SK-N-SH (cell line): ENCODE measurements at regions not wholly inside any gene's neighbourhood (a gene's known extent, or its start where the extent isn't known, plus 50 kb on each side); places are given as distances from the start of the nearest gene placed in this dataset.

Source experiments
- CTCF ChIP-seq: fragments of 200-600 bp; sonication (generic); IDR thresholded peaks from 2 replicates; pipeline ENCODE4 v1.6.1; 2017; ENCODE audit warnings: antibody characterized with exemption, mild to moderate bottlenecking, moderate library complexity
- EP300 ChIP-seq, 2 experiments: IDR thresholded peaks; 2 replicates each; pipeline versions ENCODE4 v1.4.0 to v1.6.1; 2012; ENCODE audit warnings: borderline replicate concordance in 1 of 2, low read depth in 1 of 2, low read length in 1 of 2
- EZH2phosphoT487 ChIP-seq: fragments of 200-600 bp; sonication (generic); IDR thresholded peaks from 2 replicates; pipeline ENCODE4 v1.6.1; 2017; ENCODE audit warnings: low read depth, mixed run types, mild to moderate bottlenecking, antibody characterized with exemption, moderate library complexity, borderline replicate concordance
- NFIC ChIP-seq: IDR thresholded peaks from 2 replicates; pipeline ENCODE4 v1.4.0; 2012; ENCODE audit warnings: borderline replicate concordance
- NRF1 ChIP-seq: IDR thresholded peaks from 2 replicates; pipeline ENCODE4 v1.6.1; 2012; ENCODE audit warnings: low read depth, mild to moderate bottlenecking, low read length
- POLR2AphosphoS5 ChIP-seq: IDR thresholded peaks from 2 replicates; pipeline ENCODE4 v1.6.1; 2012; ENCODE audit warnings: low read depth, low read length
- REST ChIP-seq: IDR thresholded peaks from 2 replicates; pipeline ENCODE4 v1.6.1; 2012; ENCODE audit warnings: mild to moderate bottlenecking, low read depth, low read length, moderate library complexity
- RXRA ChIP-seq: IDR thresholded peaks from 2 replicates; pipeline ENCODE4 v1.4.0; 2012; ENCODE audit warnings: low read depth, mild to moderate bottlenecking, borderline replicate concordance
- TAF1 ChIP-seq: IDR thresholded peaks from 2 replicates; pipeline ENCODE4 v1.6.1; 2012; ENCODE audit warnings: low read depth, mild to moderate bottlenecking, low read length, moderate library complexity, borderline replicate concordance
- YY1 ChIP-seq: IDR thresholded peaks from 2 replicates; pipeline ENCODE4 v1.4.0; 2012; ENCODE audit warnings: low read depth, mild to moderate bottlenecking

- TF ChIP-seq REST (peak; percentile 67), CTCF (no peak), POLR2AphosphoS5 (peak; percentile 55; the same call in 1 of the 2 replicates), TAF1 (0 out of 2 replicates have a peak, but pooled peaks have one; percentile 11), NFIC (no peak), RXRA (no peak), EP300 (IDR thresholded peaks at IDR 0.05; ENCODE audit: borderline replicate concordance in 1 of 2, low read depth in 1 of 2, low read length in 1 of 2) (no peak), YY1 (no peak), NRF1 (no peak), EZH2phosphoT487 (no peak)
Measured at GRCh38 chr2:43075811-43076585, 150.4 kb downstream of the ZFP36L2 start.
